MCF 10A (cell line): ENCODE measurements at regions not wholly inside any gene's neighbourhood (a gene's known extent, or its start where the extent isn't known, plus 50 kb on each side); places are given as distances from the start of the nearest gene placed in this dataset.
"Not testable (repeated sequence)": the region's sequence is repeated elsewhere in the genome, so short reads cannot be mapped to it uniquely, and the experiment has no call there.

Experiments used
- BruUV-seq: library from RNA; stranded (reverse); fragments of 400-500 nt; replicated peaks from 2 replicates; lab custom pipeline; 2021; lab: Mats Ljungman, UMichigan
- CTCF ChIA-PET: fragments of 300-600 bp; sonication (Branson Sonifier 250); formaldehyde crosslinking; extraction: SDS; loops from one replicate; lab custom pipeline; 2021; ENCODE audit warnings: antibody characterized with exemption, inconsistent platforms; lab: Yijun Ruan, JAX
- POLR2A ChIA-PET: fragments of 300-600, 350-650 bp; sonication (Branson Sonifier 250); formaldehyde crosslinking; extraction: SDS; loops from one replicate; lab custom pipeline; 2020; ENCODE audit warnings: antibody characterized with exemption, inconsistent platforms; lab: Yijun Ruan, JAX
- DNase-seq: peaks from one replicate; pipeline ENCODE4 v3.0.0-alpha.2; 2018; ENCODE audit not compliant: unreplicated experiment
- H3K27ac Mint-ChIP-seq: one replicate; pipeline ENCODE4 v1.8.0; 2022; ENCODE audit warnings: mild to moderate bottlenecking, low read depth, mixed read lengths; ENCODE audit not compliant: unreplicated experiment
- H3K27me3 Mint-ChIP-seq: one replicate; pipeline ENCODE4 v1.8.0; 2022; ENCODE audit warnings: mixed read lengths; ENCODE audit not compliant: insufficient read depth, unreplicated experiment
- H3K36me3 Mint-ChIP-seq: one replicate; pipeline ENCODE4 v1.8.0; 2022; ENCODE audit warnings: mild to moderate bottlenecking, moderate library complexity, mixed read lengths; ENCODE audit not compliant: insufficient read depth, unreplicated experiment
- H3K4me1 Mint-ChIP-seq: one replicate; pipeline ENCODE4 v1.8.0; 2022; ENCODE audit warnings: mixed read lengths; ENCODE audit not compliant: insufficient read depth, unreplicated experiment
- H3K4me3 Mint-ChIP-seq: one replicate; pipeline ENCODE4 v1.8.0; 2022; ENCODE audit warnings: mild to moderate bottlenecking, moderate library complexity, mixed read lengths; ENCODE audit not compliant: unreplicated experiment
- H3K9me3 Mint-ChIP-seq: one replicate; pipeline ENCODE4 v1.8.0; 2022; ENCODE audit warnings: mixed read lengths; ENCODE audit not compliant: unreplicated experiment
- intact Hi-C: fragments of 100-400 bp; cut with micrococcal nuclease; formaldehyde crosslinking; loops from 2 replicates; pipeline ENCODE4 v1.14.1; 2022
- TF ChIP-seq, protein P1 (sequence below): fragments of 200-600 bp; IDR thresholded peaks from one replicate; pipeline ENCODE4 v1.8.0; 2022; ENCODE audit warnings: antibody characterized with exemption, mild to moderate bottlenecking; ENCODE audit not compliant: unreplicated experiment

DNA sequence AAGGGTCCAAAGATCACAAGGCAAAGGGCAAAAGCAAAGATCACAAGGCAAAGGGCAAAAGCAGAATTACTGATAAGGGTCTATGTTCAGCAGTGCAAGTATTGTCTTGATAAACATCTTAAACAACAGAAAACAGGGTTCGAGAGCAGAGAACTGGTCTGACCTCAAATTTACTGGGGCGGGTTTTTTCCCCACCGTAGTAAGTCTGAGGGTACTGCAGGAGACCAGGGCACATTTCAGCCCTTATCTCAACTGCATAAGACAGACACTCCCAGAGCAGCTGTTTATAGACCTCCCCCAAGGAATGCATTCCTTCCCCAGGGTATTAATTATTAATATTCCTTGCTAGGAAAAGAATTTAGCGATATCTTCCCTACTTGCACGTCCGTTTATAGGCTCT, 61.3 kb downstream of the ZNF860 start:
- H3K9me3 Mint-ChIP-seq, H3K4me3 Mint-ChIP-seq, BruUV-seq, H3K27ac Mint-ChIP-seq, H3K36me3 Mint-ChIP-seq, intact Hi-C loops, POLR2A ChIA-PET, DNase-seq, H3K27me3 Mint-ChIP-seq: not testable (repeated sequence)
- CTCF ChIA-PET, result interaction anchor here (1.6 kb wide), 1 partner anchor 23 kb away, joined by 4 read pairs; no protein-coding TSS in a partner anchor
- peaks cover 12% of the 10 kb centered on the region for H3K4me1 Mint-ChIP-seq

DNA sequence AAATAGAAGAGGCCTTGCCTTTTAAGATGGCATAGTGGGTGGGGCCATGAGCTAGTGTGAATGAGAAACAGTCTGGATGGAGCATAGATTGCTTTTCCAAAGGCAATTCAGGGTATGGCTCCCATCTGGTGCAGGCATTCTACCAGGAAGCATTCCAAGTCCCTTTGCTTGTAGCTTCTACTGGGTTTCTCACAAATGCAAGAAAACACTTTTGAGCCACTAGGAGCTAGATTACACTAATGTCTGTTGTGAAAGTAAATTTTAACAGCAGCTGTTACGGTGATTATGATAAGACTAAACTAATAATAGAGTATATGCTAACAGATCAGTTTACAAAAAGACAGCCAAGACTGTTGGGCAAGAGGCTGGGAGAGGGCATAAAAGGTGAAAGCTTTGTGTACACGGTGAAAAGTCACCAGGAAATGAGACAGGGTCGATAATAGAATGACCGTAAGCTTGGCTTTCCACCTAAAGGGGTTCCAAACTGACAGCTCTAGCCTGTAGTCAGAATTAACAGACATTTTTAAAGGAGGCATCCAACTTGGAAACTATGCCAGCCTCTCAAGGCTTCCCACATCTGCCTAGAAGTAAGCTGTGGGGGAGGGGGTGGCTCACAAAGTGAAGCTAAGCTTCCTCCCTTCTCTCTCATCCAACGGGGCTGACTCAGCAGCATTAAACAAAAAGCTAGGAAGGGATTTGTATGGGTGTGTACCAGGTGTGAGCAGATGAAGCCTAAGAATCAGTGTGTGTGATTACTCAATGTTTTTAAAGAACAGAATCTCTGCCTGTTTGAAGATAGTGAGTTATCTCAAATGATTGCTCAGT, 61.1 kb upstream of the GPD1L start:
- BruUV-seq, result no TSS peak
- TF ChIP-seq, protein P1, sequence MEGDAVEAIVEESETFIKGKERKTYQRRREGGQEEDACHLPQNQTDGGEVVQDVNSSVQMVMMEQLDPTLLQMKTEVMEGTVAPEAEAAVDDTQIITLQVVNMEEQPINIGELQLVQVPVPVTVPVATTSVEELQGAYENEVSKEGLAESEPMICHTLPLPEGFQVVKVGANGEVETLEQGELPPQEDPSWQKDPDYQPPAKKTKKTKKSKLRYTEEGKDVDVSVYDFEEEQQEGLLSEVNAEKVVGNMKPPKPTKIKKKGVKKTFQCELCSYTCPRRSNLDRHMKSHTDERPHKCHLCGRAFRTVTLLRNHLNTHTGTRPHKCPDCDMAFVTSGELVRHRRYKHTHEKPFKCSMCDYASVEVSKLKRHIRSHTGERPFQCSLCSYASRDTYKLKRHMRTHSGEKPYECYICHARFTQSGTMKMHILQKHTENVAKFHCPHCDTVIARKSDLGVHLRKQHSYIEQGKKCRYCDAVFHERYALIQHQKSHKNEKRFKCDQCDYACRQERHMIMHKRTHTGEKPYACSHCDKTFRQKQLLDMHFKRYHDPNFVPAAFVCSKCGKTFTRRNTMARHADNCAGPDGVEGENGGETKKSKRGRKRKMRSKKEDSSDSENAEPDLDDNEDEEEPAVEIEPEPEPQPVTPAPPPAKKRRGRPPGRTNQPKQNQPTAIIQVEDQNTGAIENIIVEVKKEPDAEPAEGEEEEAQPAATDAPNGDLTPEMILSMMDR, result no peak
- POLR2A ChIA-PET, result interaction anchor here (0.6 to 1.2 kb wide), 5 partner anchors 11 to 63 kb away, joined by 3 read pairs; no protein-coding TSS in a partner anchor

DNA sequence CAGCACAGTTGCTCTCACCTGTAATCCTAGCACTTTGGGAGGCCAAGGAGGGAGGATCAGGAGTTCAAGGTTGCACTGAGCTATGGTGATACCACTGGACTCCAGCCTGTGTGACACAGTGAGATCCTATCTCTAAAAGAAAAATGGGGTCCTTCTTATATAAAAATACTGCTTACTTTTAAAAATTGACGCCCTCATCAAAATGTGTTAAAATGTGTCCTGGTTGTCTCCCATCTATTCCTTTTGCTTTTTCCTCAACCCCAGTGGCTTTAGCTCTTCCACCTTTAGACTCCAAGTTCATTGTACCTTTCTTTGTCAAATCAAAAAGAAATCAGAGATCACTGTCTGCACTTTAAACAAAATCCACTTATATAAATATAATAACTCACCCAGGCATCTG, 60.3 kb upstream of the GPD1L start:
- H3K27me3 Mint-ChIP-seq, result no peaks in the 10 kb centered on the region
- H3K27ac Mint-ChIP-seq, result peak overlapping the region; percentile 7
- no peak for DNase-seq
- no TSS peak for BruUV-seq
- peaks cover 9% of the 10 kb centered on the region for H3K4me1 Mint-ChIP-seq
- peaks cover 7% of the 10 kb centered on the region for H3K9me3 Mint-ChIP-seq
- ChIA-PET POLR2A (interaction anchor here (0.8 to 1.0 kb wide), 2 partner anchors 10 to 62 kb away, joined by 3 read pairs; no protein-coding TSS in a partner anchor), CTCF (interaction anchor here (1.5 to 2.9 kb wide), 2 partner anchors 27 to 39 kb away, joined by 5 to 14 read pairs; no protein-coding TSS in a partner anchor)
- TF ChIP-seq, protein P1, result no peak
- peaks cover 6% of the 10 kb centered on the region for H3K36me3 Mint-ChIP-seq
- no peak overlapping the region for H3K4me3 Mint-ChIP-seq
- intact Hi-C loops, result no loop called here

More for the DNA sequence above, 61.1 kb upstream of the GPD1L start:
- Mint-ChIP-seq H3K27ac (peak overlapping the region; percentile 7), H3K4me1 (peaks cover 9% of the 10 kb centered on the region), H3K9me3 (peaks cover 7% of the 10 kb centered on the region), H3K4me3 (peak overlapping the region; percentile 46), H3K27me3 (no peaks in the 10 kb centered on the region), H3K36me3 (peaks cover 6% of the 10 kb centered on the region)
- intact Hi-C loops, result no loop called here
- CTCF ChIA-PET, result interaction anchor here (1.5 to 2.9 kb wide), 2 partner anchors 26 to 40 kb away, joined by 5 to 14 read pairs; no protein-coding TSS in a partner anchor
- DNase-seq, result peak; percentile 73

DNA sequence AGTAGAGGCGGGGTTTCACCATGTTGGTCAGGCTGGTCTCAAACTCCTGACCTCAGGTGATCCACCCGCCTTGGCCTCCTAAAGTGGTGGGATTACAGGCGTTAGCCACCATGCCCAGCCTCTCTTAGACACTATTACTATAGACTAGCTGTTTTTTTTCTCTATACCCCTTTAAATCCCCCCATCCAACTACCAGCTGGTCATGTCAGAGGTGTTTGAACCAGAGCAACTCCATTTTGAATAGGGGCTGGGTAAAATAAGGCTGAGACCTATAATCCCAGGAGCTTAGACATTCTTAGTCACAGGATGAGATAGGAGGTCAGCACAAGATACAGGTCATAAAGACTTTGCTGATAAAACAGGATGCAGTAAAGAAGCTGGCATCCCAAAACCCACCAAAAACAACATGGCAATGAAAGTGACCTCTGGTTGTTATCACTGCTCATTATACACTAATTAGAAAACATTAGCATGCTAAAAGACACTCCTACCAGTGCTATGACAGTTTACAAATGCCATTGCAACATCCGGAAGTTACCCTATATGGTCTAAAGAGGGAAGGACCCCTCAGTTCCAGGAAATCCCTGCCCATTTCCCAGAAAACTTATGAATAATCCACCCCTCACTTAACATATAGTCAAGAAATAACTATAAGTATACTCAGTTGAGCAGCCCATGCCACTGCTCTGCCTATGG, 57.8 kb upstream of the GPD1L start:
- Mint-ChIP-seq H3K9me3 (no peaks in the 10 kb centered on the region), H3K4me1 (peaks cover 9% of the 10 kb centered on the region), H3K27ac (no peak overlapping the region), H3K4me3 (no peak overlapping the region), H3K36me3 (peaks cover 6% of the 10 kb centered on the region), H3K27me3 (no peaks in the 10 kb centered on the region)
- BruUV-seq, result no TSS peak
- TF ChIP-seq, protein P1, result no peak
- ChIA-PET CTCF (interaction anchor here (0.6 to 1.3 kb wide), 4 partner anchors 30 to 1081 kb away, joined by 3 to 5 read pairs (median 3); no protein-coding TSS in a partner anchor), POLR2A (no interaction called here)
- no peak for DNase-seq
- intact Hi-C loops, result no loop called here
